Endothelial cell of umbilical vein (primary cell): ENCODE measurements at regions not wholly inside any gene's neighbourhood (a gene's known extent, or its start where the extent isn't known, plus 50 kb on each side); places are given as distances from the start of the nearest gene placed in this dataset.

Experiments
- BruUV-seq: library from RNA; stranded (reverse); fragments of 400-500 nt; replicated peaks from 2 replicates; lab custom pipeline; 2021; lab: Mats Ljungman, UMichigan
- CTCF ChIA-PET: fragments of 300-600, 350-600 bp; sonication (Branson Sonifier 250); formaldehyde crosslinking; loops from one replicate; lab custom pipeline; 2021; ENCODE audit warnings: antibody characterized with exemption, inconsistent platforms; lab: Charles Lee
- POLR2A ChIA-PET: fragments of 300-600, 350-600 bp; sonication (Branson Sonifier 250); formaldehyde crosslinking; loops from one replicate; lab custom pipeline; 2021; ENCODE audit warnings: antibody characterized with exemption, inconsistent platforms; lab: Charles Lee
- DNase-seq: peaks from one replicate; pipeline ENCODE4 v3.0.0-alpha.2; 2011; ENCODE audit warnings: low read depth, low spot score
- FAIRE-seq: peaks from 2 replicates; lab custom pipeline; 2011; peaks lifted over from hg19 to GRCh38; lab: Jason Lieb, UNC
- H2AFZ ChIP-seq: 2 replicates; pipeline ENCODE4 v1.6.0; 2012; ENCODE audit warnings: low read depth, low read length, control low read depth, inconsistent platforms
- H3K27ac ChIP-seq: 2 replicates; pipeline ENCODE4 v1.5.1; 2011; ENCODE audit warnings: low read depth, mild to moderate bottlenecking, control low read depth, low read length, moderate library complexity; ENCODE audit not compliant: insufficient read depth
- H3K27me3 ChIP-seq, 2 experiments: 2 replicates each; pipeline versions ENCODE4 v1.6.0 to v1.6.1; 2011; ENCODE audit warnings: low read length in 2 of 2, mixed read lengths in 1 of 2; ENCODE audit not compliant: control insufficient read depth in 2 of 2, insufficient read depth in 2 of 2
- H3K36me3 ChIP-seq, 2 experiments: 2 replicates in 1 of 2; 3 replicates in 1 of 2; pipeline ENCODE4 v1.5.1; 2011; ENCODE audit warnings: low read length in 2 of 2, mild to moderate bottlenecking in 1 of 2, moderate library complexity in 1 of 2; ENCODE audit not compliant: control insufficient read depth in 2 of 2, insufficient read depth in 2 of 2; ENCODE audit errors: extremely low read depth in 1 of 2
- H3K4me1 ChIP-seq: 3 replicates; pipeline ENCODE4 v1.5.1; 2011; ENCODE audit warnings: mild to moderate bottlenecking, low read length; ENCODE audit not compliant: control insufficient read depth, insufficient read depth; ENCODE audit errors: extremely low read depth
- H3K4me2 ChIP-seq: 2 replicates; pipeline ENCODE4 v1.6.1; 2011; ENCODE audit warnings: low read length, control low read depth, mixed read lengths; ENCODE audit not compliant: insufficient read depth
- H3K4me3 ChIP-seq, 3 experiments: fragments of 200-600 bp in 1 of 3; sonication (generic), shearing (Covaris generic) in 1 of 3; replicated peaks in 1 of 3; 2 replicates each; pipeline ENCODE4 v1.5.1; 2011 to 2016; ENCODE audit warnings: control low read depth in 3 of 3, low read length in 3 of 3, mild to moderate bottlenecking in 2 of 3, inconsistent platforms in 1 of 3, low read depth in 1 of 3, moderate library complexity in 1 of 3; ENCODE audit not compliant: insufficient read depth in 1 of 3
- H3K79me2 ChIP-seq: 2 replicates; pipeline ENCODE4 v1.6.0; 2012; ENCODE audit warnings: low read length, inconsistent platforms; ENCODE audit not compliant: control insufficient read depth, insufficient read depth
- H3K9ac ChIP-seq: replicated peaks from 2 replicates; pipeline ENCODE3; 2011; ENCODE audit warnings: low read length, control low read depth; ENCODE audit not compliant: insufficient read depth; ENCODE audit errors: extremely low read depth
- H3K9me1 ChIP-seq: replicated peaks from 3 replicates; pipeline ENCODE4 v1.6.0; 2011; ENCODE audit warnings: mild to moderate bottlenecking, low read length; ENCODE audit not compliant: control insufficient read depth, insufficient read depth; ENCODE audit errors: extremely low read depth
- H3K9me3 ChIP-seq: replicated peaks from 2 replicates; pipeline ENCODE4 v1.5.1; 2012; ENCODE audit warnings: low read length, inconsistent platforms; ENCODE audit not compliant: control insufficient read depth, insufficient read depth
- H4K20me1 ChIP-seq: replicated peaks from 2 replicates; pipeline ENCODE3; 2011; ENCODE audit warnings: mild to moderate bottlenecking, low read length; ENCODE audit not compliant: control insufficient read depth, insufficient read depth; ENCODE audit errors: extremely low read depth
- CTCF ChIP-seq, 2 donors: IDR thresholded peaks; 1 replicate in 1 of 2; 2 replicates in 1 of 2; pipeline ENCODE4 v1.5.1; 2011; ENCODE audit warnings: low read length in 2 of 2, mild to moderate bottlenecking in 2 of 2, moderate library complexity in 2 of 2, control low read depth in 1 of 2, inconsistent platforms in 1 of 2, low read depth in 1 of 2; ENCODE audit not compliant: insufficient read depth in 1 of 2; ENCODE audit errors: extremely low read depth in 1 of 2
- EZH2 ChIP-seq: IDR thresholded peaks from 2 replicates; pipeline ENCODE4 v1.6.1; 2012; ENCODE audit warnings: borderline replicate concordance, low read depth, mild to moderate bottlenecking, moderate library complexity, low read length, inconsistent platforms; ENCODE audit not compliant: severe bottlenecking
- FOS ChIP-seq: IDR thresholded peaks from 2 replicates; pipeline ENCODE4 v1.6.1; 2011; ENCODE audit warnings: mild to moderate bottlenecking, low read length, moderate library complexity, borderline replicate concordance; ENCODE audit not compliant: insufficient read depth
- GATA2 ChIP-seq: IDR thresholded peaks from 2 replicates; pipeline ENCODE4 v1.7.0; 2011; ENCODE audit warnings: low read depth, mild to moderate bottlenecking, moderate library complexity, mixed read lengths, low read length; ENCODE audit not compliant: insufficient read length, insufficient read depth
- JUN ChIP-seq: IDR thresholded peaks from 2 replicates; pipeline ENCODE4 v1.6.1; 2011; ENCODE audit warnings: borderline replicate concordance, low read depth; ENCODE audit not compliant: insufficient read length, insufficient read depth
- MAX ChIP-seq: IDR thresholded peaks from 2 replicates; pipeline ENCODE4 v1.6.1; 2011; ENCODE audit not compliant: insufficient read depth, insufficient read length
- MYC ChIP-seq: IDR thresholded peaks from one replicate; pipeline ENCODE4 v1.6.1; 2011; ENCODE audit warnings: mild to moderate bottlenecking, low read depth, low read length
- POLR2A ChIP-seq: IDR thresholded peaks from 2 replicates; pipeline ENCODE4 v1.6.1; 2012; ENCODE audit warnings: low read depth, mild to moderate bottlenecking, control low read depth, low read length
- POLR2AphosphoS5 ChIP-seq: IDR thresholded peaks from 2 replicates; pipeline ENCODE4 v1.6.1; 2012; ENCODE audit warnings: low read depth, mild to moderate bottlenecking, control low read depth, low read length, moderate library complexity; ENCODE audit not compliant: insufficient read depth
- dilution Hi-C: fragments of 300-500 bp; cut with MboI; formaldehyde crosslinking; loops from one replicate; pipeline ENCODE4 v1.15.0; 2019; ENCODE audit warnings: low sequenced_read_pairs; ENCODE audit not compliant: extremely low pct_ligation_motif_present
- intact Hi-C: fragments of 100-400 bp; cut with micrococcal nuclease; formaldehyde crosslinking; loops from one replicate; pipeline ENCODE4 v1.10.0; 2022

DNA sequence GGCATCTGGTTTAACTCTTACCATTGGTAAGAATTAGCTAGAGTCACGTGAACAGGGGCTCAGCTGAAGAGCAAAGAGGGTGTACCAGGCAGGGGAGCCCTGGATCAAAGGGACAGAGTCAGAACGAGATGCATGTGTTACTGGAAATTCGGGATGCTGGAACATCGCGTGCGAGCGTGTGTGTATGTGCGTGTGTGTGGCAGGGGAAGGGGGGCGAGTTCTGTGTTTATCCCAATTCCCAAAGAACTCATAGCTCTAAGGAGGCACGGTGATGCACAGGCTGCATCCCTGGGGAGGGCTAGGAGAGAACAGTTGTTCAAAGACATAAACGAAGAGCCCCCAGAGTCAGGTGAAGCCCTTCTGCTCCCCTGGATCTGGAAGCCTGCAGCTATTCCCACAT lies 353.3 kb downstream of the GADD45G start:
- Histone ChIP-seq H4K20me1 (no peaks in the 10 kb centered on the region), H3K4me2 (no peak overlapping the region), H3K36me3 (no peaks in the 10 kb centered on the region), H3K27me3 (no peaks in the 10 kb centered on the region), H3K9me3 (no peaks in the 10 kb centered on the region), H3K4me3 (no peak overlapping the region), H3K79me2 (no peaks in the 10 kb centered on the region), H3K4me1 (no peaks in the 10 kb centered on the region), H3K9ac (no peak overlapping the region), H3K27ac (no peak overlapping the region), H3K9me1 (no peaks in the 10 kb centered on the region), H2AFZ (no peak overlapping the region)
- no peak for DNase-seq
- dilution Hi-C loops (no loop called here), intact Hi-C loops (no loop called here)
- FAIRE-seq: no peak
- ChIA-PET CTCF (interaction anchor here (3.2 kb wide), 1 partner anchor 355 kb away, joined by 10 read pairs; no protein-coding TSS in a partner anchor), POLR2A (no interaction called here)
- BruUV-seq: no TSS peak
- TF ChIP-seq POLR2AphosphoS5 (no peak), MAX (no peak), GATA2 (no peak), JUN (no peak), EZH2 (no peak), CTCF (IDR thresholded peaks at IDR 0.05; ENCODE audit: extremely low read depth in 1 of 2, insufficient read depth in 1 of 2, low read depth in 1 of 2, low read length in 2 of 2) (no peak), FOS (no peak), POLR2A (no peak), MYC (no peak)
